H9 (cell line): ENCODE measurements at regions not wholly inside any gene's neighbourhood (a gene's known extent, or its start where the extent isn't known, plus 50 kb on each side); places are given as distances from the start of the nearest gene placed in this dataset.

Experiments
- DNase-seq: peaks from one replicate; pipeline ENCODE4 v3.0.0-alpha.2; 2017
- H2AFZ ChIP-seq: one replicate; pipeline ENCODE4 v1.6.1; 2013; ENCODE audit warnings: mild to moderate bottlenecking, low read length, control low read depth, moderate library complexity
- H2AK5ac ChIP-seq: 2 replicates; pipeline ENCODE4 v1.6.1; 2013; ENCODE audit warnings: low read length, control low read depth, mixed read lengths; ENCODE audit not compliant: insufficient read length
- H2BK120ac ChIP-seq: one replicate; pipeline ENCODE4 v1.6.1; 2013; ENCODE audit warnings: low read depth, mild to moderate bottlenecking, low read length, control low read depth, inconsistent platforms; ENCODE audit not compliant: poor library complexity, severe bottlenecking
- H2BK12ac ChIP-seq: 2 replicates; pipeline ENCODE4 v1.6.1; 2013; ENCODE audit warnings: low read length, control low read depth, mixed read lengths, low read depth; ENCODE audit not compliant: insufficient read length
- H2BK15ac ChIP-seq: 2 replicates; pipeline ENCODE4 v1.6.1; 2013; ENCODE audit warnings: low read depth, low read length, control low read depth
- H2BK20ac ChIP-seq: one replicate; pipeline ENCODE4 v1.6.1; 2013; ENCODE audit warnings: low read depth, mild to moderate bottlenecking, low read length, control low read depth, inconsistent platforms; ENCODE audit not compliant: poor library complexity, severe bottlenecking
- H2BK5ac ChIP-seq: 2 replicates; pipeline ENCODE4 v1.6.1; 2013; ENCODE audit warnings: low read length, control low read depth, mixed read lengths; ENCODE audit not compliant: insufficient read length
- H3K14ac ChIP-seq: 2 replicates; pipeline ENCODE4 v1.6.1; 2013; ENCODE audit warnings: low read length, control low read depth; ENCODE audit not compliant: insufficient read depth
- H3K18ac ChIP-seq: 2 replicates; pipeline ENCODE4 v1.6.1; 2013; ENCODE audit warnings: low read depth, mild to moderate bottlenecking, mixed read lengths, low read length, control low read depth; ENCODE audit not compliant: insufficient read length
- H3K23ac ChIP-seq: 2 replicates; pipeline ENCODE4 v1.6.1; 2013; ENCODE audit warnings: low read length, control low read depth, mixed read lengths, low read depth; ENCODE audit not compliant: insufficient read length
- H3K23me2 ChIP-seq: 2 replicates; pipeline ENCODE4 v1.6.1; 2013; ENCODE audit warnings: low read depth, mild to moderate bottlenecking, mixed read lengths, low read length, control low read depth; ENCODE audit not compliant: insufficient read length, poor library complexity, severe bottlenecking
- H3K27ac ChIP-seq: 2 replicates; pipeline ENCODE4 v1.5.1; 2013; ENCODE audit warnings: low read length, control low read depth, mixed read lengths, low read depth; ENCODE audit not compliant: insufficient read length
- H3K27me3 ChIP-seq: 2 replicates; pipeline ENCODE4 v1.6.1; 2013; ENCODE audit warnings: low read length, control low read depth, inconsistent platforms; ENCODE audit not compliant: insufficient read depth
- H3K4ac ChIP-seq: 2 replicates; pipeline ENCODE4 v1.6.1; 2013; ENCODE audit warnings: low read depth, mild to moderate bottlenecking, control low read depth, inconsistent platforms, low read length, moderate library complexity
- H3K4me1 ChIP-seq: 2 replicates; pipeline ENCODE4 v1.6.1; 2013; ENCODE audit warnings: low read length, control low read depth, inconsistent platforms; ENCODE audit not compliant: insufficient read depth
- H3K4me2 ChIP-seq: 2 replicates; pipeline ENCODE4 v1.6.1; 2013; ENCODE audit warnings: low read length, control low read depth, mixed read lengths; ENCODE audit not compliant: insufficient read length, insufficient read depth
- H3K56ac ChIP-seq: 2 replicates; pipeline ENCODE4 v1.6.1; 2013; ENCODE audit warnings: low read depth, mild to moderate bottlenecking, mixed read lengths, low read length, control low read depth; ENCODE audit not compliant: insufficient read length
- H3K79me1 ChIP-seq: 2 replicates; pipeline ENCODE4 v1.6.1; 2013; ENCODE audit warnings: low read depth, mild to moderate bottlenecking, moderate library complexity, low read length, control low read depth, inconsistent platforms; ENCODE audit not compliant: insufficient read depth, poor library complexity, severe bottlenecking
- H3K79me2 ChIP-seq: 2 replicates; pipeline ENCODE4 v1.6.1; 2013; ENCODE audit warnings: low read length, control low read depth, inconsistent platforms; ENCODE audit not compliant: insufficient read depth
- H3K9ac ChIP-seq: 2 replicates; pipeline ENCODE4 v1.6.1; 2013; ENCODE audit warnings: low read length, control low read depth, mixed read lengths; ENCODE audit not compliant: insufficient read length; ENCODE audit errors: extremely low read depth
- H3K9me3 ChIP-seq: one replicate; pipeline ENCODE4 v1.6.1; 2013; ENCODE audit warnings: low read depth, low read length, inconsistent platforms; ENCODE audit not compliant: control insufficient read depth
- H3T11ph ChIP-seq: one replicate; pipeline ENCODE4 v1.6.1; 2013; ENCODE audit warnings: mild to moderate bottlenecking, low read length, control low read depth, inconsistent platforms
- H4K20me1 ChIP-seq: one replicate; pipeline ENCODE4 v1.6.1; 2013; ENCODE audit not compliant: control insufficient read depth, insufficient read length, insufficient read depth
- H4K5ac ChIP-seq: 2 replicates; pipeline ENCODE4 v1.6.1; 2013; ENCODE audit warnings: low read depth, mild to moderate bottlenecking, mixed read lengths, low read length, control low read depth; ENCODE audit not compliant: insufficient read length
- H4K8ac ChIP-seq: replicated peaks from 2 replicates; pipeline ENCODE4 v1.6.1; 2013; ENCODE audit warnings: low read length, control low read depth, mixed read lengths, low read depth; ENCODE audit not compliant: insufficient read length
- H4K91ac ChIP-seq: 2 replicates; pipeline ENCODE4 v1.6.1; 2013; ENCODE audit warnings: low read depth, mild to moderate bottlenecking, moderate library complexity, mixed read lengths, low read length, control low read depth; ENCODE audit not compliant: insufficient read length
- H3K27ac Mint-ChIP-seq, 3 experiments: 2 replicates in 2 of 3; 3 replicates in 1 of 3; pipeline ENCODE4 v1.8.0; 2020 to 2021; ENCODE audit warnings: mixed read lengths in 3 of 3, mild to moderate bottlenecking in 1 of 3, moderate library complexity in 1 of 3
- H3K27me3 Mint-ChIP-seq: 2 replicates; pipeline ENCODE4 v1.8.0; 2021; ENCODE audit warnings: low read depth, mild to moderate bottlenecking, moderate library complexity, mixed read lengths
- H3K36me3 Mint-ChIP-seq, 3 experiments: 2 replicates in 2 of 3; 3 replicates in 1 of 3; pipeline ENCODE4 v1.8.0; 2020 to 2021; ENCODE audit warnings: low read depth in 3 of 3, mixed read lengths in 3 of 3; ENCODE audit not compliant: insufficient read depth in 1 of 3
- H3K4me1 Mint-ChIP-seq, 2 experiments: 2 replicates each; pipeline ENCODE4 v1.8.0; 2020; ENCODE audit warnings: mixed read lengths in 2 of 2
- H3K4me3 Mint-ChIP-seq, 2 experiments: 2 replicates in 1 of 2; 3 replicates in 1 of 2; pipeline ENCODE4 v1.8.0; 2020 to 2021; ENCODE audit warnings: mild to moderate bottlenecking in 2 of 2, mixed read lengths in 2 of 2, moderate library complexity in 1 of 2
- H3K9me3 Mint-ChIP-seq, 2 experiments: 2 replicates in 1 of 2; 3 replicates in 1 of 2; pipeline ENCODE4 v1.8.0; 2020; ENCODE audit warnings: mild to moderate bottlenecking in 2 of 2, mixed read lengths in 2 of 2, moderate library complexity in 1 of 2
- WGBS: extraction: QIAGEN DNeasy Blood & Tissue Kit; methylation state at CpG from one replicate; pipeline ENCODE4 v1.1.7; 2013; ENCODE audit warnings: missing lambda C conversion rate, low lambda C conversion rate, mixed read lengths; ENCODE audit not compliant: insufficient read length; ENCODE audit errors: extremely low coverage; 5-methylcytosine and 5-hydroxymethylcytosine counted together
- TF ChIP-seq, protein P1 (sequence below): fragments of 200-600 bp; sonication (generic); conservative IDR thresholded peaks from 3 replicates; pipeline ENCODE4 v1.8.0; 2021; ENCODE audit warnings: antibody characterized with exemption, mild to moderate bottlenecking

DNA sequence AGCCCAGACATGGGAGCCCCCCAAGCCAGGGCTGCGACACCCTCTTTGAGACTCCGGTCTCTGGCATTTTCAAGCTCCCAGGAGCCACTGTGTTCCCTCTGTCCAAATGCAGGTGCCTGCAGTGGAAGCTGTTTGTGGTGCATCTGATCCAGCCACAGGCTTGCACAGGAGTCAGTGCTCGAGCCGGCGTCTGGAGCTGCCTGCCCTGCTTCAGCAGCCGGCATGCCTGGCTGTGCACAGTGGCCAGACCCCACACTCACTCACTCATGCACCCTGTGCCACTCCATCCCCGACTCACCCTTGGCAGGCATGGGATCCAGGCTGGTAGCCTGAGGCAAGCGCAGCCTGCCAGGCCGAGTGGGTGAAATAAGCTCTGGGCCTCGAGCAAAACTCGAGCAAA lies 555.0 kb upstream of the CCDC54 start:
- no peak overlapping the region for H4K91ac ChIP-seq
- H2AK5ac ChIP-seq = no peak overlapping the region
- no peak overlapping the region for H2BK15ac ChIP-seq
- peaks cover 5% of the 10 kb centered on the region; the same call in 1 of the 2 replicates for H3K4me1 ChIP-seq
- H3K56ac ChIP-seq = no peak overlapping the region
- Mint-ChIP-seq H3K36me3 (peaks cover 8 to 18% (median 18%) of the 10 kb centered on the region in 3 experiments), H3K27me3 (0 out of 2 replicates have a peak, but pooled peaks cover 2% of the 10 kb centered on the region), H3K4me3 (no peak overlapping the region), H3K27ac (no peak overlapping the region), H3K9me3 (peaks cover 2 to 3% of the 10 kb centered on the region in 2 experiments; a peak in 1 of 5 replicates), H3K4me1 (peaks cover 41 to 45% of the 10 kb centered on the region in 2 experiments)
- no peak overlapping the region for H2BK120ac ChIP-seq
- TF ChIP-seq, protein P1, sequence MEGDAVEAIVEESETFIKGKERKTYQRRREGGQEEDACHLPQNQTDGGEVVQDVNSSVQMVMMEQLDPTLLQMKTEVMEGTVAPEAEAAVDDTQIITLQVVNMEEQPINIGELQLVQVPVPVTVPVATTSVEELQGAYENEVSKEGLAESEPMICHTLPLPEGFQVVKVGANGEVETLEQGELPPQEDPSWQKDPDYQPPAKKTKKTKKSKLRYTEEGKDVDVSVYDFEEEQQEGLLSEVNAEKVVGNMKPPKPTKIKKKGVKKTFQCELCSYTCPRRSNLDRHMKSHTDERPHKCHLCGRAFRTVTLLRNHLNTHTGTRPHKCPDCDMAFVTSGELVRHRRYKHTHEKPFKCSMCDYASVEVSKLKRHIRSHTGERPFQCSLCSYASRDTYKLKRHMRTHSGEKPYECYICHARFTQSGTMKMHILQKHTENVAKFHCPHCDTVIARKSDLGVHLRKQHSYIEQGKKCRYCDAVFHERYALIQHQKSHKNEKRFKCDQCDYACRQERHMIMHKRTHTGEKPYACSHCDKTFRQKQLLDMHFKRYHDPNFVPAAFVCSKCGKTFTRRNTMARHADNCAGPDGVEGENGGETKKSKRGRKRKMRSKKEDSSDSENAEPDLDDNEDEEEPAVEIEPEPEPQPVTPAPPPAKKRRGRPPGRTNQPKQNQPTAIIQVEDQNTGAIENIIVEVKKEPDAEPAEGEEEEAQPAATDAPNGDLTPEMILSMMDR = no peak
- H3K14ac ChIP-seq = no peak overlapping the region
- no peak overlapping the region for H3K27ac ChIP-seq
- no peak overlapping the region for H3K23ac ChIP-seq
- H2BK12ac ChIP-seq = no peak overlapping the region
- no peaks in the 10 kb centered on the region for H3K9me3 ChIP-seq
- H4K20me1 ChIP-seq = no peaks in the 10 kb centered on the region
- H3K4me2 ChIP-seq = no peak overlapping the region
- no peak overlapping the region for H2BK20ac ChIP-seq
- H3T11ph ChIP-seq = no peak overlapping the region
- H3K79me1 ChIP-seq = no peaks in the 10 kb centered on the region
- no peak overlapping the region for H2BK5ac ChIP-seq
- no peak overlapping the region for H4K5ac ChIP-seq
- no peak overlapping the region for H2AFZ ChIP-seq
- no peaks in the 10 kb centered on the region for H3K27me3 ChIP-seq
- no peaks in the 10 kb centered on the region for H3K23me2 ChIP-seq
- H4K8ac ChIP-seq = no peak overlapping the region
- WGBS = no CpG with 5 or more reads among the region's 11 CpGs
- H3K79me2 ChIP-seq = no peaks in the 10 kb centered on the region
- no peak overlapping the region for H3K9ac ChIP-seq
- DNase-seq = no peak
- no peak overlapping the region for H3K4ac ChIP-seq
- no peak overlapping the region for H3K18ac ChIP-seq
